Right renal cortex interstitium (tissue), 3 donors: ENCODE measurements at regions not wholly inside any gene's neighbourhood (a gene's known extent, or its start where the extent isn't known, plus 50 kb on each side); places are given as distances from the start of the nearest gene placed in this dataset.

Source experiments
- DNase-seq, 3 donors: peaks; one replicate each; pipeline ENCODE4 v3.0.0-alpha.2; 2013; ENCODE audit warnings: low read depth in 3 of 3, low spot score in 2 of 3

DNA sequence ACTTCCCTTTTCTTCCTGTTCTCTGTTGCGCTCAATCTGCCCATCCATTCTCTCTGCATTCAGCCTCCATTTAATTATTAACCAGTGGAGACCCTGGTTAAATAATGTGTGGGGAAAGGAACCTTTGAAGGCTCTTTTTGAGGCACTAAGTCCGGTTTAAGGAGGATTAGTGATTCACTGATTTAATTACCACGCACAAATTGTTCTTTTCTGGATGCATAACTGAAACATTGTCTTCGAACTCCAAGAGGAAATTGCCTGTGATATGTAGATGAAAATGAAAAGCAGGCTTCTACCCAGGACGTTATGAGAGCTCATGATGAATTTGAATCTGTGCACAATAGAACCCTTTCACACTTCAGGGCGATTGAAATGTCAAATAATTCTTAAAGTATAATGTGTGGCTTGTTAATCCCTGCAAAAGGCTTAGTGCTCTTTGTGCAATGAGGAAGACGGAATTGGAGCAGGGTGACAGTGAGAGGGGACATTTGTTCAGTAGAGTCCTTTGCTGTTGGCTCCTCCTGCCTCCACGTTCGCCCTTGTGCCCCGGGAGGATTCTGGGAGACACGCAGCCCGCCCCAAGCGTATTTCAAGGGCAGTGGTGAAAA lies 51.1 kb upstream of the ZNF236 start:
- no peak for DNase-seq

DNA sequence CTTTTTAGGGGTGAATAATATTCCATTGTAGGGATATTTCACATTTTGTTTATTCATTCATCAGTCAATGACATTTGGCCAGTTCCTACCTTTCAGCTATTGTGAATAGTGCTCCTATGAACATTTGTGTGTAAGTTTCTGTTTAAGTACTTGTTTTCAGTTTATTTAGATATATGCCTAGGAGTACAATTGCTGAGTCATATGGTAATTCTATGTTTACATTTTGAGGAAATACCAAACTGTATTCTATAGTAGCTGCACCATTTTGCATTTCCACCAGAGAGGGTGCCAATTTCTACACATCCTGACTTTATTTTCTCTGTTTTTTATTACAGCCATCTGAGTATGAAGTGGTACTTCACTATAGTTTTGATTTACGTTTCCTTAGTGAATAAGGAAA lies 54.4 kb upstream of the ZNF236 start:
- no peak for DNase-seq

DNA sequence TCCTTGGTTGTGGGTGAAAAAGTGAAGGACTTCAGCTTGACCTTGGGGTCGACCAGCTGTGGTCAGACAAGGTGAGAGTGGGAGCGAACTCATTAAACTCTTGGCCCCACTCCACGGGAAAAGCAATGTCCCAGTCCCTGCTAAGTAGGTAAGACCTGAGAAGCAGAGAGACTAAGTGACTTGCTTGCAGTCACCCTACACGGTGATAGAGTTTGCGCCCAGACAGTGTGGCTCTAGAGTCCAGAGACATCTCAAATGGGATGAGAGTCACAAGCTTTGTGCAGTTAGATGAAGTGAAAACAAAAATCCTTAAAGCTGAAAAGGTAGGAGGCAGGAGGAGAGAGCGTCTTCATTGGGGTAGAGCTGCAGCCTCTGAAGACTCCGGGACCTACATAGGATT lies 55.9 kb upstream of the ZNF236 start:
- no peak for DNase-seq

DNA sequence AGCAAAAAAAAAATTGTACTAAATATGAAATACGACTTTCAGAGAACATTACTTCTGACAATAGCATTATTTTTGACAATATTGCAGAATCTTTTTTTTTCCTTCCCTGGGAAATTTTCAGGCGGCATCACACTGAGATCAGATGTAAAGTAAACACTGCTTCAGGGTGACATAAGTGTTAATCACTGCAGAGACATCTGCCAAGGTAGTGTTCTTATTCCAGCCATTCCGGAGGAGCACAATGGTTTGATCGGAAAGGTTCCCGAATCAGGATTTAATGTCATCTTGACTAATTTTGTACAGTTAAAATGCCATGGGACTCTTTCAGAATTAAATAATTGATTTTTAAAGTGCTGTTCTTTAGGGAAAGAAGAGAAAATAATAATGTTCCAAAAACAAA lies 56.7 kb upstream of the ZNF236 start:
- DNase-seq, result no peak

DNA sequence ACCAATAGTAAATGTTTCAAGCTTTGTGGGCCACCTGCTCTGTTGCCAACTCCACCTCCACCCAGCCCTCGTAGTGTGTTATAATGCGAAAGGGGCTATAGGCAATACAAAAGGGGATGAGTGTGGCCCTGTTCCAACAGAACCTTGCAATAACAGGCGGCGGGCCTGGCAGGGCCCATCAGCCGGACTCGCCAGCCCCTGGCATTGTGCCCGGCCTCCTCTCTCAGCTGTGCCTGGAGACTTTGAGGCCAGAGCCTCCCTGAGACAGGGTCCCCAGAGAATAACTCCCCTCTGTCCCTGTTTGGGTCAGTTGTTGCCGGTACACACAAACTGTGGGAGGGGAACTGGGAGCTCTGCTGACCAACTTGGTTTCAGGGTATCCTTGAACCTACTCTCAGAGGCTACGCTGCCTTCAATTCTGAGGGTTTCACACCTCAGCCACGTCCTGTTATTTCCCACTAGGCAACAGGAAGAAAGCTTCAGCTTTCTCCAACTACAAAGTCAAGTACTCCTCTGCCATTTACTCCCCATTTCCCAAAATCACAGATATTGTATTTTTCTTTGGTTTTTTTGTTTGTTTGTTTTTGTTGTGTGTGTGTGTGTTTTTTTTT lies 58.0 kb upstream of the ZNF236 start:
- no peak for DNase-seq

DNA sequence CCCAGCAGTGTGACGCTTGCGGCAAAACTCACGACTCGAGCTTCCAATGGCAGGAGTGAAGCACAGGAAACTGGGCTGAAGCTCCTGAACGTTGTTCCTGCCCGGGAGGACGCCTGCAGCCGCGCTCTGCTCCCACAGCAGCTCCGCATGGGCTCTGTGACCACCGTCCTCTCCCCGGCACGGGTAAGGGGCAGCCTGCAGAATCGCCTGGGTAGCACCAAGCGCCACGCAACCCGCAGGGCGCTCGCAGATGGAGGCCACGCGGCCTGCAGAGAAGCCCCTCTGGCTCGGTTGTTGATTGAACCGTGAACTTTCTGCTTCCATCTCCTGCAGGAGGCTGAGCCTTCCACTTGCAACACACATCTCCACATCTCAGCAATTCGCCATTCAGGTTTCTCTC lies 63.3 kb upstream of the ZNF236 start:
- no peak for DNase-seq

DNA sequence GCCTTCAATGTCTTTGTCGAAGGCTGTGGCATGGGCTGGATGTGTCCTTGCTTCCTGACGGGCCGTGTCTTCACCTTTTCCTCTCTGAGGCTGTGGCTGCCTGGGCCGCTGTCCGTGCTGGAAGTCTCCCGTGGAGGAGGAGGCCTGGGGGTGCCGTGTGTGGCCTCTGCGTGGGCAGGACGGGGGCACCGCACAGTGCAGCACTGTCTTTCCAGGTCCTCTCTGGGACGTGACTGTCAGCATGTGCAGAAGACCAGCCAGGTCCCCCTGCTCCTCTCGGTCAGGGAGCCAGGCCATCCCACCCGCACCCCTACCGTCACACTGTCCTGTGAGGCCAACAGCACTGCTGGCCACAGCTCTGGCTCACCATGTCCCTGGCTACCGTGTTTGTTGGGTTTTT lies 64.4 kb upstream of the ZNF236 start:
- DNase-seq, result no peak

DNA sequence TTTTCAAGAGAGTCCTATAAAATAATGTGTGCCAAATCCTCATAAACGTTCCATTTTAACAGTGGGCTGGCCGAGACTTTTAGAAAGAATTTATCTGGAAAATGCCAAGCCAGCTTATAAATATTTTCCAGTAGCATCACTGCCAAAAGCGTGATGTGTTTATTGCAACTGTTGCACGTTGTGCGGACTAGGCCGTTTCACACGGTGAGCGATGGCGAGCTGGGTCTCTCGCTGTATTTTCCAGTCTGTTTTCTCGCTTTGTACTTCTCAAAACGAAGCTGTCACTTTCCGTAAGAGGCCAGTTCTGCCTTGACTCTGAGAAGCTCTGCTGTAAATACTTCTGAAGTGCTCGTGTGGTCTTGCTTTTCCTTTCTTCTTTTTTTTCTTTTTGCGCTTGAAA lies 65.0 kb upstream of the ZNF236 start:
- DNase-seq, result no peak

DNA sequence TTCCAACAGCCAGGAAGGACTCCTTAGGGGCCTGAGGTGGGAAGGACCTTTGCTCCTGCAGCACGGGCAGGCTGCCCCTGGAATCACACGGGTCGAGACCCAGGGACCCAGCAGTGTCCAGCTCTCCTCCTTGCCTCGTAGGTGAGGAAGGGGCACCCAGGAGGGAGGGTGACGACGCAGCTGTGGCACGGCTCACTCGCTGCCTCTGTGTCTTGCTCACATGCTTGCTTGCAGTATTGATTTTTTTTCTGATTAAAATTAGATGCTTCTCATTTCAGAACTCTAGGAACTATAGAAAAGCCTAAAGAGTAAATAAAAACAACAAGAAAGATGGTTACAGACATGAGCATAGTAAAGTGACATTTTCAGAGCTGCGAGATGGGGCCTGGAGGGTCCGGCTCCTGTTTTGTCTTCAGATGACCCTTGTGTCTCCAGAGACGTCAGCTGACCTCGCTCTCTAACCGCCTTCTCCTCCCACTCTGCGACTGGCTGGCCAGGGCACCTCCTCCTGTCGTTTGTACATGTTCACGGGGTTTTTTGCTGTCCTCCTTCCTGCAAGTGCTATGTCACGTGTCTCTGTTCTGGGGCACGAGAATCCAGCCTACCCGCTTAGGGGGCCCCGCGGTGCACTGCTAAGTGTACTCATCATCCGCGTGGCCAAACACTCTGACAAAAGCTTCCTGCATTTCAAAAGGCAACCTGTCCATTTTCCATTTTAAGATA lies 65.7 kb upstream of the ZNF236 start:
- no peak for DNase-seq

DNA sequence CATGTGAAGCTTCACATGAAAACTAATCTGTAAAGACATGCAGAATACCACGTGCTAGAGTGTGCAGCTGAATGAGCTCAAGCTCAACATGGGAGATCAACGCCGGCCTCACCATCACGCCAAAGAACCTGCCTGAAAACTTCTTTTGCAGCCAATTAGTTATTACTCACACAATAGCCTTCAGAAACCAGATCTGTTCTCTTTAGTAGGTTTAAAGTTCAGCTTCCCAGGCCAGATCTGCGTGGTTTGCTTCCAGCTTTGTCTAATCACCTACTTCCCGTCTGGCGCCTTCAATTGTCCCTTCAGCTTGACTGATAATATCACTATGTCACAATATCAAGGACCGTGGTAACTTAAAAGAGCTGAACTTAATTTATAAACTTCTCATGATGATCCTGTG lies 68.0 kb upstream of the ZNF236 start:
- no peak for DNase-seq

DNA sequence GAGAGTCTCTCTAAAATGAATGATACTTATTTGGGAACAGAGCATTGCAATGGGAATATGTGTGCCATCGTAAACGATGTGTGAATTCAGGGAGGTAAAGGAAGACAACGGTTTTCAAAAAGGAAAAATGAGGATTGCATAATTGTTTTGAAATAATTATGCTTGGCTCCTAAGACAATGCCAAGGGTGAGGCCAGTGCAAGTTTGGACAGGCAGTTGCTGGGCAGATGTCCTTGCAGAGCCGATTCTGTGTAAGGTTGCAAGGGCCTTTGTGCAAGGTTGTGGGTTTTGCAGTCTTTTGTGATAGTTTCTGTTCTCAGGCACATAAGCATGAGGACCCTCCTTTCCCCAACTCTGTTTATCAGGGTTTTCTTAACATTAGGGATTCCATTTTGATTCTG lies 70.0 kb upstream of the ZNF236 start:
- no peak for DNase-seq

DNA sequence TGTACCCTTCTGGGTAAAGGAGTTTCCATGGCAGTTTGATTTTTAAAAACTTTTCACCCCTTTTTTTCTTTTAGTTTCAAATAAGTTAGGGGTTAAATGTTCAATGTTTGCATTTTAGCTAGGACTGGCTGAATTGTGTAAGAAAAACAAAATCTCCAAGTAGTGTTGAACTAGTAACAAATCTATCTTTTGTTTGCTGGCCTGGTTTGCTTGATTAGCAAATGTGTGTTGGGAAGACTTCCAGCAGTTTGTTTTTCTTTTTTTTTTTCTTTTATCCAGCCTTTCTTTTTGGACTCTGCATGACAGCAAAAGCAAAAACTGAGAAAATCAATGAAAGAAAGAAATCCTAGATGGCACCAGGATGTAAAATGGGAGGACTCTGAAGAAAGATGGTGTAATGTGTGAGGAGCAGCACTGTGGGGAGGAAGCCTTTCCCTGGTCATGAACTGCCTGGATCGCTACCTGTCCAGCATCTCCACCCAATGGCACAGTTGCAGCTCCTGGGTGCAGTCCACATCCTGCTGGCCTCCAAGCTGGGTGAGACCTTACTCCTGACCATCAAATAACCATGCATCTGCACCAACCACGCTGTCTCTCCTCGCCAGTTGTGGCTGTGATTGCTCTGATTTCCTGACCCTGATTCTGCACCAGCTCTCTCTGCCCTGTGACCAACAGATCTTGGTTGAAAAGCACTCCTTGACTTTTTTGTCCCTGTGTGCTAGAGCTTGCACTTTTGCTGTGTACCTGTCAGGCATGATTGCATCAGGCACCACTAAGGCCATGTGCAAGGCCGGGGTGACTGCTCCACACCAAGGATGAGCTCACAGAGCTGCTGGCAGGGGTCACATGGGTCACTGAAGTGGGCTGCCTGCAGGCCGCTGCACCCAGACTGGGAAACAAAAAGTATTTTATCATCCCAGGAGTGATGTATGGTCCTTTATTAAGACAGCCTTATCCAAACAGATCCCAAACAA lies 71.2 kb upstream of the ZNF236 start:
- DNase-seq, result no peak

DNA sequence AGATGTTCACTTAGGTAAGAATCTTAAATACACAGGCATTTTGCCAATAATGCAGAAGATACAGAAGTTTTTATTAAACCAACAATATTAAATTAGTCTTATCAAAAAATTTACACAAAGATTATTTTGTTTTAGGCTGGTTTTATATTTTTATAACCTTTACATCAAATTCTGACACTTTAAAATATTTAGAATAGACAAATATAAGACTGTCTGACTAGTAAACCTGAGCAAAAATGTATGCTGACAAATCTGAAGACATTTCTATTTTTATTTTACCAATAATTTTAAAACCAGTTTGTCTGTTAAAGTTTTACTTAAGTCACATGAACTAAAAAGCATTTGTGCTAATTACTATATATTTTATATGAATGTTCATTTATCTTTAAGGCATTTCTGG lies 72.1 kb upstream of the ZNF236 start:
- no peak for DNase-seq

DNA sequence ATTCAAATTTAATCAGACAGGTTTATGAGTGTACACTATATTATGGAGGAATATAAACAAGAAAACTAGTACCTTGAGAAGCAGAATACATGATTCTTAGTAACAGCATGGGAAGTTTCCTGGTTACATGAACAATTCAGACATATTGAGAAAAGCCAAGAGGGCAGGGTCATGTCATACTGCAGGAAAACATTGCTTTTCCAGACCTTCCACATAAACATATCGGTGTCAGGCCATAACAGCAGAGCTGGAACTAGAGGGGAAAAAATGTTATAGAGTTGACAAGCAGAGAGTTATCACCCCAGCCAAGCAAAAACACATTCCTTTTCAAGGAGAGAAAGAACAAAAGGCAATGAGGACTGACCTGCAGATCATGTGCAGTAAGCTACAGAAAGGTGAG lies 74.7 kb upstream of the ZNF236 start:
- DNase-seq, result no peak

DNA sequence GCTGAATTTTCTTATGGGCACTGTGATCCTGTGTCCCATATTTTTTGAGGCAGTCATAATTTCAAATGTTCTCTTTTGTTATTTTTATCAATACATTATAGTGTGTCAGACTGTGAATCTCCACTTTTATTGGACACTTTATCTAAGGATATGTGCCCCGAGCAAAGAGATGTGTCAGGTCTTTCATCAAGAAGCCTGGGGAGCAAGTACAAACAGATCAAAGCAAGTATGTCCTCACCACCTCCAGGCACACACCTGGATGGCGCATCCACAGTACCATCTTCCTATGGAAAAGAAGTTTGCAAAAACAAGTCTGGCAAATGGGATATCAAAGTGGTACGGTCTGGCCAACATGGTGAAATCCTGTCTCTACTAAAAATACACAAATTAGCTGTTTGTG lies 81.0 kb upstream of the ZNF236 start:
- no peak for DNase-seq

DNA sequence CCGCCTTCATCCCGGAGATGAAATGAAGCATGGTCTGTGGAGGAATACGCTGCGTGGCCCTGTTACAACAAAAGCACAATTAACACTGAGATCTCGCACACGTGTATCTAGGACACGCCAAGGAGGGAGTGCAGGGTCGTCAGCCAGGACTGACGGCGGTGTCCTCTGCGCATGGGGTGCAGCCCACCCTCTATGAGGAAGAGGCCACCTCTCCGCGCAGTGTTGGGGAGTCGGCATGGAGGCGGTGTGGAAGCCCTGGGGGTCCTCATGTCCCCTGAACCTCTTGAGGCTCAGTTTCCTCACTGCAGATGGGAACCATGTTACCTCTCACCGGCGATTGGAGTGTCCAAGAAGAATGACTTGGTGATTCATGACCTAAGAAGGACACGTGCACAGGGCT lies 86.0 kb upstream of the ZNF236 start:
- DNase-seq, result no peak

DNA sequence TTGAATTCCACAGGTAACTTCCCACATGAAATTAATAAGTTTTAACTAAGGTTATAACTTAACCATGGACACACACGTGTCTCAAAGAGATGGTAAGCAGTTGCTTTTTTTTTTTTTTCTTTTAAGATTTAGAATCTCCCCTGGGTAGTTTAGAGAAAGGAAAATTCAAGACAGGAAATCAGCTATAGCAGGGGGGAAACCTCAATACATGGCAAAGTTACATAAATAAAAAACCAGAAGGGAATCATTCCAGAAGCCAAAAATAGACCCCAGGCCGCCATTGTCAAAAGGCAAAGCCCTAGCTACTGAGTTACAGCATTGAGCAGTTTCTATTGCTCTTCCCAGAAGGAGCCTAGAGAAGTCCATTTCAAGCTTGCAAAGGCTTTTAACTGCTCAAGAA lies 91.5 kb upstream of the ZNF236 start:
- DNase-seq, result no peak

DNA sequence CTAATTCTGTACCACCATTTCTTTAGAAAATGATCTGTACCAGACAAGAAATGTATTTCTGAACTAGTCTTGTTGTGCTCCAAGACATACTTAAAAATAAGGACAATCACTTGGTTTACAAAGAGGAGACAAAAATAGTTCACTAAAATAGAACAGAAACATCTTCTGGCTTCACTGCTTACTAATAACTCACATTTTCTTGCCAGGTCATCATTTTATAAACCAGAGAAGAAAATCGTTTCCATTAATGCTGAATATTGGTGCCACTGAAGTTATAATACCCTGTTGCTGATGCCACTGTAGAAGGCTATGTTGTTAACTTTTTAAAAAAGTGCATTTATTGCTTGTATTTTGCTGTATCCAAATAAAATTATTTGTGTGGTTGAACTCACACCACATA lies 94.8 kb upstream of the ZNF236 start:
- no peak for DNase-seq

DNA sequence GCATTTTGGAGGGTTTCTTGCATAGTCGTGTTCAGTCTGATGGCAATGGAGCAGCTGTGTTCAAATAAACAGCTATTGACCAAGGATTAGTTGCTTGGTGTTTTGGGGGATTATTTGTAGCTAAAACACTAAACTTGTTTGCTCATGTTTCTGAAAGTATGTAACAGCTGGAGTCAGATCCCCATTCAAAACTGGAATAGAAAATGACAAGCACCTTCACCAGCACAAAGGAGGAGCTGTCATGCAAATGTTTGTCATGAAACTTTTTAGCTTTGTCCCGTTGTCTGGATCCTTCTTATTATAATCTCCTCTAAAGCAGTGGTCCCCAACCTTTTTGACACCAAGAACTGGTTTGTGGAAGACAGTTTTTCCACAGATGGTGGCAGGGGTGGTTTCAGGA lies 96.9 kb upstream of the ZNF236 start:
- DNase-seq, result no peak

DNA sequence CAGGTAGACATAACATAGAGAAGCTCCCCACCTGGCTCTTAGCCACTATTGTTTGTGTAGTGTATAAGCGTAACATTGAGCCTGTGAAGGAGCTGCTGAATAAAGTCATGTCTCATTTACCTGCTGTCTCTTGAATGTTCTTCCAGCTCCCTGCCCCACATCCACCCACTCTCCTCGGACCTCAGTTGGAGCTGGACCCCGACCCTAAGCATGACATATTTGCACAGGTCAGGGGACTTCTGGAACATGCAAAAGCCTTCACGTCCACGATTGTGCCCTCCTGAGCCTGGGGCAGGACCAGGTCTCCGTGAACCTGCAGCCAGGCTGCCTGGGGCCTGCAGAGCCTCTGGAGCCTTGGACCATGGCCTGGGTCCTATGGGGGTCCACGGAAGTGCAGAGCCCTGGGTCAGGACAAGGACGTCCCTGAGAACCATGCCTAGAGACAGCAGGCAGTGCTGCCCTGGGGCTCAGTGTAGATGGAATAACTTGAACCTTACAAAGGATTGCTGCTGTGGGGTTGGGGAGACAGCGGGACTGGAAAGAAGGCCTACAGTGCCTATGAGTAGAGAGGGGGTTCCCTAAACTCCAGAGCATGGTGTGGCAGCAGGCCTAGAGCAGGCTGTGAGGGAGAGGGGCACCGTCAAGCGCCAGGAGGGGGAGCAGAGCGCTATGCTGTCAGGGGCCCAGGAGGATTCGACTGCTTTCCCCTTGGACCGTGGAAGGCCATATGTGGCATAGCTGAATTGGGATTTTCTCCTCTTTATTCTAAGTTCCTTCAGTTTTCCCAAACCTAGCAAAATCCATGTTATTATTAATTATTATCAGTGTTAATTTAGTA lies 99.9 kb upstream of the ZNF236 start:
- no peak for DNase-seq
